CD4-positive, alpha-beta T cell treated with Interferon gamma for 1 hour (primary cell): ENCODE measurements at regions not wholly inside any gene's neighbourhood (a gene's known extent, or its start where the extent isn't known, plus 50 kb on each side); places are given as distances from the start of the nearest gene placed in this dataset.
"Not testable (repeated sequence)": the region's sequence is repeated elsewhere in the genome, so short reads cannot be mapped to it uniquely, and the experiment has no call there.

Source experiments
- DNase-seq: peaks from one replicate; pipeline ENCODE4 v3.0.0-alpha.2; 2020

DNA sequence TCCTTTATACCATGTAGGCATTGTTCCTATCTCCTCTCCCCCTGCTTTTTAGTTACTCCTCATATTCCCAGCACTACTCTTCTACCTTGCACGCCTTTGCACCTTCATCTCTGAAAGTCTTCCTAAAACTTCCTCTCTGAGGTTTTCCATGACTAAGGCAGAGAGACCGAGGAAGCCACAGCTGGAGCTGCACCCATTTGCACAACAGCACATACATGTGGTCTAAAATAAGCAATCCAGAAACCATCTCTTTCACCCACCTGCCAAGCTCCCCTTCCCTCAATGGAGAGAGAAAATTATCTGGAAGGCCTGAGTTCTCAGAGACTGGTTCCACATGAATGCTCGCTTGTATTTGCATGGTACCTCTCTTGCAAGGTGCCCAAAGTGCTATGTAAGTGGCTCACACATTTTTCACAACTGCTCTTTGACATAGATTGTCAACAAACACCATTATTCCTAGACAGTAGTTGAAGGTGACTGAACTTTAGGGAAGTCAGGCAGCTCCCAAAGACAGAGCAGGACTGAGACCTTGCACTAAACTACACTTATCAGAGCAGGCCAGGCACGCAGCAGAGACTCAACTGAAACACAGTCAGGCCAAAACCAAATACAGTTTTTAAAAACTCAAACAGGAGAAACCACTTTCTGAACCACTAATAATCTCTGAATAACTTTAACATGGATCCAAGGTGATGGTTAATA, 313.2 kb downstream of the TFAP2A start:
- DNase-seq, result no peak

DNA sequence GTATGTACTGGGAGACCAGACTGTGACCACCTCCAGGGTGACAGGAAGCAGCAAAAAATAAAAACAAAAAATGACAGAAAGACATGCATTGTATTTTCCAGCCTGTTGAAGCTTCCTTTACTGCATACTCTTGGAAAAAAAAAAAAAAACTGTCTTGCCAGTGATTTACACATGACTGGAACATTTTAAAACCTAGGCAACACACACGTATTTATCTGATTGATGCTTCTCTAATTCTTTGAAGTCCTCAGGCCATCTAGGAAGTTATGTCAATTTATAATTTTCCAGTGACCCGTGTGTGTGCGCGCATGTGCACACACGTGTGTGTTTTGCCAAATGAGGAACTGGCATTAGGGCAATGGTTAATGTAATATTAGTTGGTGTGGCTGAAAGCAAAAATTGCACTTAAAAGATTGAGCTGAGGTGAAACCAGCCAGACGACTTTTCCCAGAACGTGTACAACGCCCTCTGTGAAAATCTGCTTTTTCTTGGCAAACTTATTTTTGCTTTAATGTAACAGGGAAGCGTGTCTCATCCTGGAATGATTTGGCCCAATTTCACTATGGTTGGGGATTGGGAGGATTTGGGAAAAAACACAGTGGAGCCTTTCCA, 315.2 kb downstream of the TFAP2A start:
- peak; percentile 13 for DNase-seq

DNA sequence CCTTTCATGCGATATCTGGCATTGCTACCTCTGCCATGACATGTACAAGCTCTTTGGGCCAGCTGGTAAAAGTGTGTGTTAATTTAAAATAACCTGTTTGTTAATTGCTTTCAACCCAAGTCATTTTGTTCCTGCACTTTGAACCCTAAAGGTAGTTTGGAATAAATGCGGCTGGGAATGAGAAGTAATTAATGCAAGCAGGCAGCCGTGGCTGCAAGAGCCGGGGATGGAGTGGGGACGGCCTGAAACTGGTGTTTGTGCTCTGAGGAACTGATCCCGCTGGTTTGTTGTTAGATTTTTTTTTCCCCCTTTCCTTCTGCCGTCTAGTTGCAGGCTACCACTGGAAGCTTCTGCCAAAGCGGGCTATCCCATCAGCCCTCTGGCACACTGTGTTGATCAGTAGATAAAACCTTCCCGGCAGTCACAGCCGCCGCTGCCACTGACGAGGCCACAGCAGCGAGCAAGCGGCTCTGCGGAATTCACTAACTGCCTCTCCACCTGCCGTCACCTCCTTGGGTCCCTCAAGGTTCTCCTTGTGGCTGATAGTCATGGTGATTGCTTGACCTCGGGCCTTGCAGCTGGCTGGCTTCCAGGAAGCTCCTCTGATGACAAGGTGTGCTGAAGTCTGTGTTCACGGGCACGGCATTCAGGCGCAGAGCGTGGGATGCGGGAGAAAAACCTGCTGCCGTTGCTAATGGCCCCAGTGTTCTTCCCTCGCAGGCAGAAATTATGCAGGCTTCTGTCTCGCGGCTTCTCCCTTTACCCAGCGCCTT, 315.9 kb downstream of the TFAP2A start:
- no peak for DNase-seq

DNA sequence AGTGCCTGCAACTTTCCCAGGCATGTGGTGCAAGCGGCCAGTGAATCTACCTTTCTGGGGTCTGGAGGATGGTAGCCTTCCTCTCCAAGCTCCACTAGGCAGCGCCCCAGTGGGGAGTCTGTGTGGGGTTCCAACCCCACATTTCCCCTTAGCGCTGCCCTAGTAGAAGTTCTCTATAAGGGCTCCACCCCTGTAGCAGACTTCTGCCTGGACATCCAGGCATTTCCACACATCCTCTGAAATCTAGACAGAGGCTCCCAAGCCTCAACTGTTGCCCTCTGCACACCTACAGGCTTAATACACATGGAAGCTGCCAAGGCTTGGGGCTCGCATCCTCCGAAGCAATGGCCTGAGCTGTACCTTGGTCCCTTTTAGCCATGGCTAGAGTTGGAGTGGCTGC, 321.6 kb downstream of the TFAP2A start:
- DNase-seq, result no peak

DNA sequence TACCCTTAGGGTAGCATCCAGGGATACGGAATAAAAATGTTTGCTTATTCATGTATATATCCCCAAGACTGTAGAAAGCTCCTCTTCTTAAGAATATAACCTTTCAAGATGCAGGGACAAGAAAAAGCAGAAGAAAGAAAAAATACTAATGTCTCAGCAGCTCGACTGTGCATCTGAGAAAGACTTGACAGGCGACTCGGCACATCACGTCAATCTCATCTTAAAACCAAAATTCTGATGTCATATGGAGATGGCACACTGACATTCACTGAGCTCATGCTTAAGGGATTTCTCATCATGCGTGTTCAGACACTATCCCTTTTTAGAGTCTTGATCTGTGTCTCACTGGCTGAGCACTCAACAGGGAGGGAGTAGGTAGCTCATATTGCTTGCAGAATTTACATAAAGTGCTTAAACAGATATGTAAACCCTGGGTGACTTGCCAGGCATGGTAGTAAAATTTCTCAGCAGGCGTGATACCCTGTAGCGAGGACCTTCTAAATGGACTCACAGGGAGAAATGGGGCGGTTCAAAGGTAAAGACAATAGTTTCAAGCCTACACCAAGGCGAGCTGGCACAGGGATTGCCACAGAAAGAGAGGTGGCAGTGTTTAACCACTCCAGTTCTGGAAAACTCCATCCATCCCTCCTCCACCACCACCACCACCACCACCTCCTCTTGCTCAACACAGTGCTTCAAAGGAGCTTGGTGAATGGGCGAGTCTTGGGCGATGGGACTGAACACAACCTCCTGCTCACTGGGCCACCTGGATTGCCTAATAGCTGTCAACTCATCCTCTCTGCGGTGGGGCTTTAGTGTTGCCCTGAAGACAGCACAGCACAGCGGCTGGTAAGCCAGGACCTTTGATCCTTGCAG, 330.5 kb downstream of the TFAP2A start:
- DNase-seq, result no peak

DNA sequence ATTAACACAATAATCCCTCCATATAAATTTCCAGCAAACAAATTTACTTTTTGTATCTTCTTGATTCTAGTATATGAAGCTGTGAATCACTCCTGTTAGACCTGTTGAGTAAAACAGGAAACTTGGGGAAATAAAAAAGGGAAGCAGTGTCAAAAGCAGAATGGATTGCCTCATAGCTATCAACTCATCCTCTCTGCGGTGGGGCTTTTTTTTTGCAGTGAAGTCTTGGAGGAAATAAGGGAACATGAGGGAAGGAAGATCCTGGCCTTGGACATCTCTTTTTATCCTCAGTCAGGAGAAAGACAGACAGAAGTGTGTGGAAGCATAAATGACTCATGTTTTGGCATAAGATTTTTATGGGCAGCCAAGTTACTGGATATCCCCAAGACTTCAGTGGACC, 332.5 kb downstream of the TFAP2A start:
- no peak for DNase-seq

DNA sequence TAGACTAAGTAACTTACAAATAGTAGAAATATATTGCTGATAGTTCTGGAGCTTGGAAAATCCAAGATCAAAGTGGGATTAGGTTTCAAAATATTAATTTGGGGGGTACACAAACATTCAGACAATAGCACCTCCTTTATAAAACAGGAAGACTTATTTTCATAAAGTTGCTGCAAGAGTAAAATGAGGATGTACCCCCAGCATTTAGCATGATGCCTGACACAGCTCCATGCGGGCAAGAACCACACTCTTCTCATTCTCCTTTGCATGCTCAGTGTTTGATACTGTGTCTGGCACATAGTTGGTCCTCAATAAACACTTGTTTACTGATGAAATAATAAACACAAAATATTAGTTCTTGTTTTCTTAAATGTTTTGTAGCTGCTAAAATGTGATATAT, 332.9 kb downstream of the TFAP2A start:
- no peak for DNase-seq

DNA sequence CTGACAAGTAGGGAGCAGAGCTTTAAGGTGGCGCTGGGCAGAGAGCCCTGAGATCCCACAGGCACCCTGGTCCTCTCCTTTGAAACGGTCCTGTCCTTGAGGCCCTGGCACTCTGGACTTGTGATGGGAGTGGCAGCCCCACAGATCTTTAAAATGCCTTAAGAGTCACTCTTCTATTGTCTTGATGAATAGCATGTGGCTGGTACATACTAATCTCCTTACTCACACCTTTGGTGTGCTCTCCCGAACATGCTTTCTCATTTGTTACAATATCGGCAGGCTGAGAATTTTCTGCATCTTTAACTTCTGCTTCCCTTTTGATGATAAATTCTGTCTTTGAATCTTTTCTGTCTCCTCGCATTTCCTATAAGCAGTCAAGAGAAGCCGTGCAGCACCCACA, 333.8 kb downstream of the TFAP2A start:
- no peak for DNase-seq

DNA sequence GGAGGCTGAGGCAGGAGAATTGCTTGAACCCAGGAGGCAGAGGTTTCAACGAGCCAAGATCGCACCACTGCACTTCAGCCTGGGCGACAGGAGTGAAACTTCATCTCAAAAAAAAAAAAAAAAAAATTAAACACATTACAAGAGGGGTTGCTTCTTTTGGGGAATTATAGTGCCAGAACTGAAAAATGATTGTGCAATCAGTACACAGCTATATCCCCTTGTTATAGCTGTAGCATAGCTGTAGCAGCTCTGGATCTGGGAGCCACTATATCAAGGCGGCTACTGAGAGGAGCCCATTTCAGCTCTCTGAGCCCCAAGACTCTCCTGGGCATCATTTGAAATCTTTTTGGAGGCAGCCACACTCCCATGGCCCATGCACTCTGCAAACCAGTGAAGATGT, 334.3 kb downstream of the TFAP2A start:
- DNase-seq, result no peak

DNA sequence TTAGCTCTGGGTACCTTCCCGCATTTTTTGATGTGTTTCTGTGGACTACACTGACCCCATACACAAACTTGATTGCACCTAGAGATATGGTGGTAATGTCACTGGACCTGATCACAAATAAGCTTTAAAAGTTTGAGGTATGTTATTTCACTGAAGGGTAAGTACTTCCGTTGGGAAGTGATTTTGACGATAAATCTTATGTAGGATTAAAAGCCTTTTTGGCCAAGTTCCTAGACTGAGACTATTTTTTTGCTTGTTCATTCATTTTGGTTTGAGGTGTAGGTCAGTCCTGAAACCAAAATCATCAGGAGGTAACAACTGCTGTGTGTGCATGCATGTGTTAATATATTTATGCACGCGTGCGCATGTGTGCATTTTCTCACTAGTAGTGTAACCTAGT, 336.3 kb downstream of the TFAP2A start:
- DNase-seq, result no peak

DNA sequence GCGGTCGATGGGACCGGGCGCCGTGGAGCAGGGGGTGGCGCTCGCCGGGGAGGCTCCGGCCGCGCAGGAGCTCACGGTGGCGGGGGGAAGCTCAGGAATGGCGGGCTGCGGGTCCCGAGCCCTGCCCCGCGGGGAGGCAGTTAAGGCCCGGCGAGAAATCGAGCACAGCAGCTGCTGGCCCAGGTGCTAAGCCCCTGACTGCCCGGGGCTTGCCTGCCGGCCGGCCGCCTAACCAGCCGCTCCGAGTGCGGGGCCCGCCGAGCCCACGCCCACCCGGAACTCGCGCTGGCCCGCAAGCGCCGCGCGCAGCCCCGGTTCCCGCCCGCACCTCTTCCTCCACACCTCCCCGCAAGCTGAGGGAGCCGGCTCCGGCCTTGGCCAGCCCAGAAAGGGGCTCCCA, 340.1 kb downstream of the TFAP2A start:
- not testable (repeated sequence) for DNase-seq

DNA sequence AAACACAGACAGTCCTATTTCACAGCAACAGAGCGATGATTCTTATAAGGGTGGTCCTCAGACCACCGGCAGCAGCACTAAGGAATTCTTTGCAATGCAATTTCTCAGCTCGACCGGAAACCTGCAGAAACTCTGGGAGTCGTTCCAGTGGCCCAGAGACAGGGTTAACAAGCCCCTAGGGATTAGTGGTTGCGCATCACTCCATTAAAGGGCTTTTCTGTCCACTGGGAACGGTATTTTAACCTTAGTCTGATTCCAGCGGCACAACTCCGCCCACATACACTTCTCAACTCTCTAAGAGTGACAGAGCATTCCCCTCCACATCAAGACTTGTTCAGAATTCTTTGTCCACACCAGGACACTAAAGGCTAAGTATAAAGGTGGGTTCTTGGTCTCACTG, 341.5 kb downstream of the TFAP2A start:
- DNase-seq, result no peak

DNA sequence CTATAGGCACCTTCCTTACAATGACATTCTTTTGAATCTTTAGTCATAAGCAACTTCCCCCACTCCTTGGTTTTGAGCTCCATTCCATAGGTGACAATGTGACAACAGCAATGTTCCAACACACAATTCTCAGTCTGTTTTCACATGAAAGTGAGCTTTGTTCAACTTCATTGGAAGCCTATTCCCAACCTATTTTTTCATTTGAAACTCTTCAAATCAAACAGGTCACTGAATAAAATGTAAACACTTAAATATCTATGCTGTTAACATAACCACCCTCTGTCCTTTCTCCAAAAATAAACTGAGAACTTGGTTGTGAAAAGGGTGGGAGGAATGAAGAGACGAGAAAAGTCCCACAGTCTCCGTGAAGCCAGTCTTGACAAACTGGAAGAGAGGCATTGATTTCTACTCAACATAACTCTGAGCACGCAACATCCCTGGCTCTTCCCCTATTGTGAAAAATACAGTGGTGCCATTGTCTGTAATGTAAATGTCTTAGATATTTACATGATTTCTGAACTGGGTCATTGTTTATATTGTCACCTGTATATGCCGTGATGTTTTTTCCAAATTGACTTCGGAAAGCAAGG, 343.1 kb downstream of the TFAP2A start:
- no peak for DNase-seq

DNA sequence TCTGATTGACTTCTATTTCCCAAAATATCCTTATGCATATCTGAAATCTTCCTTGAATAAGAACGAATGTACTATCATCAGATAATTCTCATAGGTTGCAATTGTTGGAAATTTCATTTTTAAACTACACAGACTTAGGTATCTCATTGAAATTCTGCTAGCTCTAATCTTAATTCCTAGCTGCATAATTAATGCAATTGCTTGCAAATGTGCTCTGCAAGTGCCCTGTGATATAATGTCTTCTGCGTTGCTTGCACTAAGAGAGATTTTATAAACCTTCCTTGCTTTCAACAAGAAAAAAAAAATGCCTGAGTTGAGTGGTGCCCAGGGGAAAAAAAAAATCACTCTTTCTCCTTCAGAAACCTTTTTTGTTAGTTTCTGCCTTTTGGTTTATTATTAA, 354.9 kb downstream of the TFAP2A start:
- DNase-seq, result no peak

DNA sequence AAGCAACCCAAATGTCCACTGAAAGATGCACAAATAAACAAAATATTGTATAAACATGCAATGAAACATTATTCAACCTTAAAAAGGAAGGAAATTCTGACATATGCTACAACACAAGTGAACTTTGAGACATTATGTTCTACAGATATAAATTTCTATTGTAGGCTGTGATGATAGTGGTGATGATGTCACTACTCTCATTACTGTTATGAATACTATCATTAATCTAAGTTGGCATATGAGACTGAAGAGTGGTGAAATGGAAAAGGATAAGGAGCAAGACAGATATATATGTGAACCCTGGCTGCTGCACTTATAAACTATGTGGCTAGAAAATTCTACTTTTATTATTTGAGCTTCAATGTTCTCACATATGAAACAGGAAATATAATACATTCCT, 360.2 kb downstream of the TFAP2A start:
- no peak for DNase-seq

DNA sequence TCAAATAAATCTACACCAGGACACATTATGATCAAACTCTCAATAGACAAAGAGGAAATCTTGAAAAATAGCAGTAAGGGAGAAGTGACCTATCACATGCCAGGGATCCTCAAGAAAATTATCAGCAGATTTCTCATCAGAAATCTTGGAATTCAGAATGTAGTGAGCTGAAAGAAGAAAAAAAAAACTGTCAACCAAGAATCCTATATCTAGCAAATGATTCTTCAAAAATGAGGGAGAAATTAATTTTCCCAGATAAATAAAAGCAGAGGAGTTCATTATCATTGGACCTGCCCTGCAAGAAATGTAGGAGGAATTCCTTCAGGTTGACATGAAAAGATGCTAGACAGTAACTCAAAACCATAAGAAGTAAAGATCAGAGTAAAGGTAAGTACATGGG, 363.6 kb downstream of the TFAP2A start:
- no peak for DNase-seq

DNA sequence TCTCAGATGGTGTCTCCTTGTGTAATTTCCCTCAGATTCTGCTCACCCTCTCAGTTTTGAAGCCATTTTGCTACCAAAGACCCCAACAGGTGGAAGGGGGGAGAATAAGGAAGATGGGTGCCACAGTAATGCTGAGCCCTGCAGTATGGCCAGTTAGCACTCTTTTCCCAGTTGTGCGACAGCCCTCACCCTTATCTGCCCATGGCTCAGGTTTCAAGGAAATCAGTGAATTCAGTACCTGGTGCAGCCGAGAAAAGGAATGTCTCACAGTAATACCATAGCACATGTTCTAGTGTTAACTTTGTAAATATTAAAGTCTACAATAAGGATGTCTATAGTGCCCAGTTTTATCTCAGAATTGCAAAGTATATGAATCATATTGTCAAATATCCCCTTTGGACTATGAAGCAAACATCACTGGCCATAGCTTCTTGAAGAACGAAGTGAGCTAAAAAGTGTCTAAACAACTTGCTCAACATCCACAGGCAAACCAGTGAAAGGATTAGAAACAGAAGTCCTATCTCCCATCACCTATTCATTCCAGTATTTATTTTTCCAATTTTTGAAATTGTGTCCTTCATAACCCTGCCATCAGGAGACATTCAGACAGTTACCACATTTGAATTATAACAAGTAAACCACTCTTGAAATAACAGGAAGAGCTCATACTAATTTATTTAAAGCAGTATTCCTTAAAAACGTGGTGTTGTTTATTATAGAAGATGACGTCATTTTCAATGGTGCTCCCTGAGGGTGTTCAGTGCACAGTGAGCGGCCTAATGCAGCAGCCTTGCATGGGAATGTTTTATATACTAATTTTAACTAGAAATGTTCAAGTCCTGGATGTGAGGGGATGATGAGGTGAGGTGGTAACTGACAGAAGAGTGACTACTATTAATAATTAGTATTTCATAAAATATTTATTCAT, 366.2 kb downstream of the TFAP2A start:
- DNase-seq, result no peak

DNA sequence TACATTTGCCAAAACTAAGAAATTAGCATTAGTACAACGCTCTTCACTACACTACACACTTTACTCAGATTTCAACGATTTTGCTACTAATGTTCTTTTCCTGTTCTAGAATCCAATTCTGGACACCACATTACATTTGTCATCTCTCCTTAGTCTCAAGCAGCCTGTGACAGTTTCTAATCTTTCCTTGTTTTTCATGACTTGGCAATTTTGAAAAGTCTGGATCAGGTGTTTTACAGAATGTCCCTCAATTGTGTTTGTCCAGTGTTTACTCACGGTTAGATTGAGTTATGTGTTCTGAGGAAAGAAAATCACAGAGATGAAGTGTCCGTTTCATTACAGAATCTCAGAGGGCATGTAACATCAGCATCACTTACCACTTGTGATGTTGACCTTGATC, 372.6 kb downstream of the TFAP2A start:
- DNase-seq, result no peak

DNA sequence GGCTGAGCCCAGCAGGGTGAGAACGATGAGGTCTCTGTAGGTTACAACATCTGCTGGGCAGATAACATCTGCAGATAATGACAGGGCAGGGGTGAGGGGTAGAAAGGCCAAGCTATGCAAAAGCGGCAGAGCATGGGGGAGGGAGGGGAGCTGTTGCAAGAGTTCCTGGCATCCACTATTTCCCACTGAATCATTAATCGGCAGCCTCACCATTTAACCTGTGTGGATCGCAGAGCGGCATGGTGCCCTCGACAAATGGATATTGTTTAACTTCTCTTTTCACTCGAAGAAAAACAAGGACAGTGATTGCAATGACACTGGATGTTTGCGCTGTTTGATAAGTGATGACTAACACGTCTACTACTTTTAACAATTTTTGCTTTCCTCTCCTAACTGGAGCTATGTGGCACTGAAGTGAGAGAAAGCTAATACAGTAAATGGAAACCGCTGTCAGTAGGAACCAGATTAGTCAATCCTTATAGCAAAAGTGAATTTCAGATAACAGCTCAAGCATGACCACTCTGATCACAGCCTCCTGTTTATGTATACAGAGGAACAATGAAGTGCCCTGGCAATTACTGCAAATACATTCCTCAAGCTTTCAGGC, 381.5 kb downstream of the TFAP2A start:
- no peak for DNase-seq

DNA sequence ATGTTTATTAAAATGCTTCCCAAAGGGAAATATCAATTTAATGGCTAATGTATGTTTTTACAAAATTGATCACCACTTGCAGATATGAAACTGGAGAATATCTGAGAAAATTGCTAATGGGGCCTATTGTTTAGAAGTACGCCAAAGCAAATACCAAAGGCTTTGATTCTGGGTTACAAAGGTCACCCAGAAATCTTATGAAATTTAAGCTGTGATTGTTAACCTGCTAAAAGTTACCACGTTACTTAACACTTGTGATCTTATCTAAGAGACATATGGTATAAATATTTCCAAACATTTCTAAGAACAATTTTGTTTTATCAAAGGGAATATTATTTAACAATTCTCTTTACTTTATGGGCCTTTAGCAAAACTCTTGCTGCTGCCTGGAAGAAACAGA, 383.3 kb downstream of the TFAP2A start:
- no peak for DNase-seq

DNA sequence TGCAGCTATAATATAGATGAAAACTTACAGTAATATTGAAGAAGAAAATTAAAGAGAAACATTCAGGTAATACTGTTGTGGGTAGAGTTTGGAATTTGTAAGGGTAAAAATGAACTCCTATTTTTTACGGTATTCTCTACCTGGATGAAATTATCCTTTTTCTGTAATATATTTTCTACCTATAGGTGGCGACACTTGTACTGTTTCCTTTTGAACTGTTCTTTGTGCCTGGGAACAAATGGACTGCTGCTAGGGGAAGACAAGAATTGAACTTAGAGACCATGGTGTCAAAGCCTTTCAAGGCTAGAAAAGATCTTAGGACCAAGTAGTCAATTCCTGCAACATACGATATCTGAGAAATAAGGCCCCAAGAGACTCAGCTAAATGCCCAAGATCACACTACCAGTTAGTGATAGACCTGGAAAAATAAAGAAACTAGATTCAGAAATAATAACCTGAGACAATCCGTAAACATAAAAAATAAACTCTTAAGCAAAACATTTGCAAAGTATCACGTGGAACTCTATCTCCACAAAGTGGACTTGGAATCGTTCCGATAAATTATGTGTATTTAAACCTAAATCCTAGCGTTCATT, 383.8 kb downstream of the TFAP2A start:
- DNase-seq, result no peak
